SJCRH30 (cell line): ENCODE measurements at regions not wholly inside any gene's neighbourhood (a gene's known extent, or its start where the extent isn't known, plus 50 kb on each side); places are given as distances from the start of the nearest gene placed in this dataset.

ENCODE experiments used
- DNase-seq, 2 experiments: peaks; one replicate each; pipeline ENCODE4 v3.0.0-alpha.2; 2015 to 2020
- H3K27ac ChIP-seq: fragments of 250-450 bp; sonication (Bioruptor Pico); 2 replicates; pipeline ENCODE4 v1.5.1; 2020; ENCODE audit warnings: mild to moderate bottlenecking, moderate library complexity
- H3K27me3 ChIP-seq: fragments of 250-450 bp; sonication (Bioruptor Pico); 2 replicates; pipeline ENCODE4 v1.5.1; 2020; ENCODE audit warnings: mild to moderate bottlenecking, moderate library complexity
- H3K36me3 ChIP-seq: fragments of 250-450 bp; sonication (Bioruptor Pico); 2 replicates; pipeline ENCODE4 v1.5.1; 2020; ENCODE audit warnings: mild to moderate bottlenecking, moderate library complexity
- H3K4me1 ChIP-seq: fragments of 250-450 bp; sonication (Bioruptor Pico); 2 replicates; pipeline ENCODE4 v1.5.1; 2020; ENCODE audit warnings: mild to moderate bottlenecking, moderate library complexity
- H3K4me3 ChIP-seq: fragments of 250-450 bp; sonication (Bioruptor Pico); 2 replicates; pipeline ENCODE4 v1.5.1; 2020; ENCODE audit warnings: mild to moderate bottlenecking, moderate library complexity
- H3K9me3 ChIP-seq: fragments of 250-450 bp; sonication (Bioruptor Pico); replicated peaks from 2 replicates; pipeline ENCODE4 v1.5.1; 2020; ENCODE audit warnings: mild to moderate bottlenecking, moderate library complexity

DNA sequence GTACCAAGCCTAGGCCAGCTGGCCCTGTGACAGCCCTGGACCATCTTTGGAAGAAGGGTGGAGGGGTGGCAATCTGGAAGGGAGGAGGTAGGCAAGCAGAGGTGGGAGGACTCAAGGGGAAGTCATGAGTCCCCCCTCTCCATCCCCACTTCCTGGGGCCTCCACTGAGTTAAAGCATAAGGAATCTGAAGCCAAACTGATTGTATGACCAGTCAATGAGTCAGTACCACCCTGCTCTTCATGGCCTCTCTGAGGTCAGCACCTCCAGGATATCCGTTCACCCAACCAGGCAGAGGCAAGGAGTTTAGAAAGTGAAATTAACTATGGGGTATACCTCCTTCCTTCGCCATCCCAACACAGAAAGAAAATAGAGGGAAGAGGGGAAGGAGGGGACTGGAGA lies 272.7 kb downstream of the SOX9 start:
- H3K27ac ChIP-seq, result no peak overlapping the region; the same call in 1 of the 2 replicates
- H3K27me3 ChIP-seq, result no peaks in the 10 kb centered on the region
- no peaks in the 10 kb centered on the region for H3K36me3 ChIP-seq
- no peaks in the 10 kb centered on the region for H3K9me3 ChIP-seq
- H3K4me3 ChIP-seq, result no peak overlapping the region
- H3K4me1 ChIP-seq, result peaks cover 48% of the 10 kb centered on the region
- DNase-seq, result peak in 1 of 2 experiments; percentile 33

- Histone ChIP-seq H3K36me3 (no peaks in the 10 kb centered on the region), H3K27ac (no peak overlapping the region), H3K4me3 (no peak overlapping the region), H3K9me3 (no peaks in the 10 kb centered on the region), H3K27me3 (no peaks in the 10 kb centered on the region), H3K4me1 (peaks cover 38% of the 10 kb centered on the region)
- no peak for DNase-seq
Measured at GRCh38 chr17:72394531-72394930, 273.7 kb downstream of the SOX9 start.

- Histone ChIP-seq H3K27me3 (no peaks in the 10 kb centered on the region), H3K27ac (no peak overlapping the region), H3K9me3 (no peaks in the 10 kb centered on the region), H3K36me3 (no peaks in the 10 kb centered on the region), H3K4me1 (peaks cover 26% of the 10 kb centered on the region), H3K4me3 (no peak overlapping the region)
- no peak for DNase-seq
Measured at GRCh38 chr17:72396121-72396520, 275.3 kb downstream of the SOX9 start.

DNA sequence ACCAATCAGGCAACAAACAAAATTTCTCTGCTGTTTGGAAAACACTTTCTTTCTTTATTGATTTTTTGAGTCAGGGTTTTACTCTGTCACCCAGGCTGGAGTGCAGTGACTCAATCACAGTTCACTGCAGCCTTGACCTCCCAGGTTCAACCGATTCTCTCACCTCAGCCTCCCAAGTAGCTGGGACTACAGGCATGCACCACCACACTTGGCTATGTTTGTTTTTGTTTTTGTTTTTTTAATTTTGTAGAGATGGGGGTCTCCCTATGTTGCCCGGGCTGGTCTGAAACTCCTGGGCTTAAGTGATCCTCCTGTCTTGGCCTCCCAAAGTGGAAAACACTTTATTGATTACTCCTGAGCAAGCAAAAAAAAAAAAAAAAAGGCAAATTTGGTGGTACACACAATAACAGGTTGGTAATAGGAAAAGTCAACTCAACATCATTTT lies 276.4 kb downstream of the SOX9 start:
- H3K9me3 ChIP-seq, result no peaks in the 10 kb centered on the region
- no peak overlapping the region for H3K27ac ChIP-seq
- no peak overlapping the region for H3K4me3 ChIP-seq
- H3K27me3 ChIP-seq, result no peaks in the 10 kb centered on the region
- peaks cover 15% of the 10 kb centered on the region for H3K4me1 ChIP-seq
- no peak for DNase-seq
- H3K36me3 ChIP-seq, result no peaks in the 10 kb centered on the region

GRCh38 chr17:72397687-72398086 lies 276.9 kb downstream of the SOX9 start:
- Histone ChIP-seq H3K4me1 (peaks cover 10% of the 10 kb centered on the region), H3K36me3 (no peaks in the 10 kb centered on the region), H3K27me3 (no peaks in the 10 kb centered on the region), H3K4me3 (no peak overlapping the region), H3K27ac (no peak overlapping the region), H3K9me3 (no peaks in the 10 kb centered on the region)
- no peak for DNase-seq

DNA sequence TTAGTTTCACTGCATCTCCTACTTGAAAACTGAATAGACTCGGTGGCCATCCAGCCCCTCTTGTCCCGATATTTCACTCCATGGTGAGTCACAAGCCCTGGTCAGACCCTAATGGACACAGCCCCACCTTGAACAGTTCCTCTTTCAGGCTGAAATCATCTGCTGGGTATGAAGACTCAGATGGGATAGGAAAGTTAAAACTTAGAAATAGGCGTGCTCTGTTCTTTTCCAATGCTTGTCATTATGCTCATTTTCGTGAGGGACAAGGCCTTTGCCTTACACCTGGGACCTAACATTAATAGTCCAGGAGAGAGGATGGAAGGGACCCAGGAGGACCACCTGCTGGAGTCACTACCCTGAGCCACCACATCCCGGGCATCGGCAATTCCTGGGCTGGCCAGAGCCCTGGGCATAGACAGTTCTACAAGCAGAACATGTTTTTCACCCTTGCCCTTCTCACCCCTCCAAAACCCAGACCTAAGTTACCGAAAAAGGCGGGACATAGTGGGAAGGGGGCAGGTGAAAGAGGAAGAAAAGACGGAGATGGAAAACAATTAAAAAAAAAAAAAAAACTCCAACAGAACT lies 278.3 kb downstream of the SOX9 start:
- no peaks in the 10 kb centered on the region for H3K36me3 ChIP-seq
- no peaks in the 10 kb centered on the region; the same call in 1 of the 2 replicates for H3K4me1 ChIP-seq
- no peak overlapping the region for H3K4me3 ChIP-seq
- DNase-seq, result no peak
- no peaks in the 10 kb centered on the region for H3K9me3 ChIP-seq
- no peak overlapping the region for H3K27ac ChIP-seq
- no peaks in the 10 kb centered on the region for H3K27me3 ChIP-seq

DNA sequence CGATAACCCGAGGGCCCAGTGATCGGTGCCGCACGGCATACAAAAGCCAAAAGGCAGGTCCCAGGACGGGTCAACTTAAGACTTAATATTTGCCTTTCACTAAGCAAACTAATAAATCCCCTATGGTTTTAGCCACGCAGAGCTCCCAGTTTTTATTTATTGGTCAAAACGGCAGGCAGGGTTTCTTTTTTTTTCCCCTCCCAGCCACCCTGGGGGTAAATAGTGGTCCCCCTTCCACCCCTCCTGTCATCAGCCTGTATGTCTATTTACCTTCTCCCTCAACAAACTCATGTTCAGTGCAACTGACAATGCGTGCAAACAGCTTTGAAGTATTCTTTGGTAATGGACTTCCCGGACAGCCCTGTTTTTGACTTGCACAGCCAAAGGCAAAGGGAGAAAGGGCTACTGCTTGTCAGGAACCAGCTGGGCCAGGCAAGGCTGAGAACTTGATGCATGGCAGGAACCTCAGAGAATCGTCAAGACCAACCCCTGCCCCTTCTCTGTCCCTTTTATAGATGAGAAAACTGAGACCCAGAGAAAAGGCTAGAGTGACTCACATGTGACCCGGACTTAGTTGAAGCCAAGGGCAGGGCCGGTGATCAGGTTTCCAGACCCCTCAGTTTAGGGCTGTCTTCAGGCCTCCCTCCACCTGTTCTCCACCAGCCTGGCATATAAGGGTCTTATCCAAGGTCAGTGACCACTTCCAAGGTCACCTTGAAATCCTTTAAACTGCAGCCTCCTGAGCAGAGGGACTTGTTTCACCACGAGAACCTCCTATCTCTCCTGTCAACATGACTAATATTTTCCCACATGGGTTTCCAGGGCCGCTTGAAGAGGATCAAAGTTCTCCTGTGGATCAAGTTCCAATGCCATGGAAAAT lies 279.0 kb downstream of the SOX9 start:
- Histone ChIP-seq H3K27me3 (no peaks in the 10 kb centered on the region), H3K4me1 (no peaks in the 10 kb centered on the region), H3K36me3 (no peaks in the 10 kb centered on the region), H3K27ac (no peak overlapping the region), H3K9me3 (no peaks in the 10 kb centered on the region), H3K4me3 (no peak overlapping the region)
- DNase-seq, result no peak

- DNase-seq, result no peak
- Histone ChIP-seq H3K27ac (no peak overlapping the region), H3K9me3 (no peaks in the 10 kb centered on the region), H3K4me3 (no peak overlapping the region), H3K4me1 (no peaks in the 10 kb centered on the region), H3K27me3 (no peaks in the 10 kb centered on the region), H3K36me3 (no peaks in the 10 kb centered on the region)
Measured at GRCh38 chr17:72400488-72400827, 279.6 kb downstream of the SOX9 start.

DNA sequence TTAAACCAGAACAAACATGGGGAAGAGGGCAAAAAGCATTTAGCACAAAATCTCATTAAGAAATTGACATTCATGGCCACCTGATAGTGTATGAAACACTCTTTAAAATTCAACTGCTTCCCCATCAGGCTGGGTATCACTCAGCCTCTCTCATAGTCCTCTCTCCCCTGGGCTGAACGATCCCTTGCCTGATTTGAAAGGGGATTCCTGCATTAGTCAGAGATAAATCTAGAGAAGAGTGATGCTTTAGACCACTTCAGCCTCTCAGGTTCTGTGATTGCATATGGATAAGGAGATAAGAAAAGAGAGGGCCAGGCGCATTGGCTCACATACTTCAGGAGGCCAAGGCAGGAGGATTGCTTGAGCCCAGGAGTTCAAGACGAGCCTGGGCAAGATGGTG lies 280.0 kb downstream of the SOX9 start:
- Histone ChIP-seq H3K4me3 (no peak overlapping the region), H3K36me3 (no peaks in the 10 kb centered on the region), H3K4me1 (no peaks in the 10 kb centered on the region), H3K27me3 (no peaks in the 10 kb centered on the region), H3K9me3 (no peaks in the 10 kb centered on the region), H3K27ac (no peak overlapping the region)
- no peak for DNase-seq

DNA sequence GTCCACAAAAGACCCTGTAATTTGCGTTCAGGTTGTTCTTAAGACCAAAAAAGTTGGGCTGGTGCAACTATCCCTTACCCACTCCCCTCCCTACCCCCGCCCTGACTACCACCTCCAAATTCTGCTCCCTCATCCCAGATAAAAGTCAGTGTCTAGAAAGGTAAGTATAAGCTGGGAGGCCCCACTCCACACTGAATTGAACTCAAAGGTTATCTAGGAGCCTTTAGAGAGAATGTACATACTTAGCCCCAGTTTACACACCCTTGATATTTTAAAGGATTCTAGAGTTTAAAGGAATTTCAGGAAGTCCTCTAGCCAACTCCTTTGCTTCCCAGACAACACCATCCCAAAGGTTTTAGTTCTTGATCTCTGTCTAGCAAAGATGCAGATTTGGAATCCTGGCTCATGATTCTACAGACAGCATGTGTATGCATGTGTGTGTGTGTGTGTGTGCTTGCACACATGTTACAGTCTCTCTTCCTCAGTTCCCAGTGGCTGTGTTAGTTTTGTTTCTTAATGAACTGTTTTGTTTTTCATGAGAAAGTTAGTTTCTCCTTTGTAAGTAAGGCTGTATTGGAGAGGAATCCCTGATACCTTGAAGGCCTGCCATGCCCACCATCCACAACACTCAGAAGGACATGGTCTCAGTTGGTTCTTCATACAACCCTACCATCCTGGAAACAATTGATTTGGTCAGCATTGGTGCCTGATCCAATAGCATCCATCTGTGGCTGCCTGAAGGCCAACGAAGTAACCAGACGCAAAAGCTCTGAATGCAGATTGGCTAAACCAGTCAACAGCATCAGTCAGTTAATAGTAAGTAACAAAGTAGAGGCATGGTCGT lies 281.3 kb downstream of the SOX9 start:
- no peak overlapping the region for H3K27ac ChIP-seq
- no peaks in the 10 kb centered on the region for H3K9me3 ChIP-seq
- H3K4me1 ChIP-seq, result peaks cover 7% of the 10 kb centered on the region
- no peak overlapping the region for H3K4me3 ChIP-seq
- no peaks in the 10 kb centered on the region for H3K36me3 ChIP-seq
- no peak for DNase-seq
- H3K27me3 ChIP-seq, result no peaks in the 10 kb centered on the region

GRCh38 chr17:72402727-72403210 lies 281.9 kb downstream of the SOX9 start:
- DNase-seq, result no peak
- H3K4me1 ChIP-seq, result peaks cover 14% of the 10 kb centered on the region
- no peaks in the 10 kb centered on the region for H3K27me3 ChIP-seq
- H3K36me3 ChIP-seq, result no peaks in the 10 kb centered on the region
- H3K9me3 ChIP-seq, result no peaks in the 10 kb centered on the region
- no peak overlapping the region for H3K27ac ChIP-seq
- H3K4me3 ChIP-seq, result no peak overlapping the region

DNA sequence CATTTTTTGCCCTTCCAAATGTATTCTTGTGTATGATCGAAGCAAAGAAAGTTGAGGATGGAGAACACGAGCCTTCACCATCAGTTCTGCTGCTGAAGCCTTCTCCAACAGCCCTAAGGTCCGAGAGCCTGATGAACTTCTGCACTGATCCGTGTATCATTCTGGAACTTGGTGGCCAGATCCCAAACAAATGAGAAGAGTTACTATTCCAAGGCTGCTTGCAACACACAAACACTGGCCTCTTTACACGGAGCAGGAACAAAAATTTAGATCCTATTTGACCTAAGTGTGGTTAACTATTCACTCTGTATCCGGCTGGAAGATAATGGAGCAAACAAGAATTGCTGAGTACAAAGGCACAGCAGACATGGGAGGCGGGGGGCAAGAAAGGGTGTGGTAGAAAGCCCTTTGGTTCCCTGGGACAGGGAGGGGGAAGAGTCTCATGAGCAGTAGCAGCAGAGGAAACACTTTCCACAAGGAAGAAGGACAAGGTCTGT lies 282.9 kb downstream of the SOX9 start:
- H3K27me3 ChIP-seq, result no peaks in the 10 kb centered on the region
- H3K36me3 ChIP-seq, result no peaks in the 10 kb centered on the region
- H3K27ac ChIP-seq, result no peak overlapping the region
- H3K9me3 ChIP-seq, result no peaks in the 10 kb centered on the region
- H3K4me1 ChIP-seq, result peaks cover 23% of the 10 kb centered on the region
- no peak overlapping the region for H3K4me3 ChIP-seq
- DNase-seq, result no peak

- H3K4me3 ChIP-seq, result no peak overlapping the region
- H3K9me3 ChIP-seq, result no peaks in the 10 kb centered on the region
- H3K27me3 ChIP-seq, result no peaks in the 10 kb centered on the region
- no peak for DNase-seq
- H3K36me3 ChIP-seq, result no peaks in the 10 kb centered on the region
- peaks cover 28% of the 10 kb centered on the region for H3K4me1 ChIP-seq
- no peak overlapping the region for H3K27ac ChIP-seq
Measured at GRCh38 chr17:72404872-72405271, 284.1 kb downstream of the SOX9 start.

DNA sequence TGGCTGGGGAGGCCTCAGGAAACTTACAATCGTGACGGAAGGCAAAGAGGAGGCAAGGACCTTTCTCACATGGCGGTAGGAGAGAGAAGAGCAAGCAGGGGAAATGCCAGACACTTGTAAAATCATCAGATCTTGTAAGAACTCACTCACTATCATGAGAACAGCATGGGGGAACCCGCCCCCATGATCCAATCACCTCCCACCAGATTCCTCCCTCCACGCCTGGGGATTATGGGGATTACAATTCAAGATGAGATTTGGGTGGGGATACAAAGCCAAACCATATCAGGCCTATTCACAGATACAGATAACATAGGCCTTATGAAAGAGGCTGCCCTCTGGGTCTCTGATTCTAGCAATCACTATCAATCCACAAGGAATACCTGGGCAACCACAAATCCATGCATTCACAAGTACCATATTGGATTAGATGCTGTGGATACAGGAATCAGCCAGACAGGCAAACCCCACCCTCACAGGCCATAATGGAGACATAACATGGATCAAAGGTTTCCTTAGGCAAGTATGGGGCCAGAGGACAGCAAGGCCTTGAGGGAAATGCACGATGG lies 284.9 kb downstream of the SOX9 start:
- Histone ChIP-seq H3K27ac (no peak overlapping the region), H3K36me3 (no peaks in the 10 kb centered on the region), H3K27me3 (no peaks in the 10 kb centered on the region), H3K4me3 (no peak overlapping the region), H3K9me3 (no peaks in the 10 kb centered on the region), H3K4me1 (peaks cover 28% of the 10 kb centered on the region)
- no peak for DNase-seq
